ENCODE measurements at regions not wholly inside any gene's neighbourhood (a gene's known extent, or its start where the extent isn't known, plus 50 kb on each side); places are given as distances from the start of the nearest gene placed in this dataset.

GRCh38 chr15:31781261-31781660 is 249.1 kb upstream of the CHRNA7 start:
- TF ChIP-seq EZH2 (IDR thresholded peaks at IDR 0.05; ENCODE audit: insufficient read depth, low read length) = no peak
- no peak for TF ChIP-seq CTCF (IDR thresholded peaks at IDR 0.05; ENCODE audit: insufficient read depth, low read depth, low read length)
